Effector CD4-positive, alpha-beta T cell (primary cell): ENCODE measurements at regions not wholly inside any gene's neighbourhood (a gene's known extent, or its start where the extent isn't known, plus 50 kb on each side); places are given as distances from the start of the nearest gene placed in this dataset.

ENCODE experiments used
- DNase-seq: peaks from one replicate; pipeline ENCODE4 v3.0.0-alpha.2; 2020

DNA sequence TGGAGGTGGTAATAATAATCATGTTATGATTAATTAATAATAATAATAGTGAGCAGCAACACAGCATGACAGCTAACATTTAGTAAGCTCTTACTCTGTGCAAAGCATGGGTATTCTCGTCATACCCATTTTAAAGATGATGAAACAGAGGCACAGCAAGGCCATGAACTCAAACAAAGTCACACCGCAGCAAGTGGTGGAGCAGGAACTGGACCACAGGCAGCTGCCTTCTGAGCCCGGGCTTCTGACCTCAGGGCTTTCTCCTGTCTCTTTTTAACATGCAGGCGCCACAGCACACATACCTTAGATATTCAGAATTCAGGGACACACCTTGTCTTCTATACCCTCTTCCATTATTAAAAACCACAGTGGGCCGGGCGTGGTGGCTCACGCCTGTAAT, 50.7 kb upstream of the SPATA12 start:
- DNase-seq, result no peak

- DNase-seq, result no peak
Observed at GRCh38 chr3:57009367-57009766, 51.1 kb upstream of the SPATA12 start.

GRCh38 chr3:57007521-57008460, 52.7 kb upstream of the SPATA12 start:
- no peak for DNase-seq

DNA sequence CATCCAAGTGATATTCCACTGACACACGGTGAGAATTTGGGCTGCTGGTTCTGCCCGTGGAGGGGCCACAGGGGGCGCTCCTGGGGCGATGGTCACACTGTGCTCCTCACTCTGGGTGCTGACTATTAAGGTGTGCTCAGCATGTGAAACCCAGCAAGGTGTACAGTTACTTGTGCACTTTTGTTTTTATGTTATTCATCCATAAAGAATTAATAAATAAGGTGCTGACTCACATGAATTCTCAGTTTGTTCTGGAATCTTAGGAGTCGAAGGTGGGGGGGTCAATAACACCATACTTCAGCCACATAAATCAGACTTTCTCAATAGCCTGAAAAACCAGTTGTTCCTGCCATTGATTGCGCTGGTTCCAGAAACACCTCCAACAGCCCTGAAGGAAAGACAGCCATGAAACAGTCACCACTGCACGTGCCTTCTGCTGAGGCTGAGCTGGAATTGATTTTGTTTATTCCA, 53.5 kb upstream of the SPATA12 start:
- DNase-seq, result no peak

GRCh38 chr3:57006179-57006657, 54.2 kb upstream of the SPATA12 start:
- DNase-seq, result no peak

DNA sequence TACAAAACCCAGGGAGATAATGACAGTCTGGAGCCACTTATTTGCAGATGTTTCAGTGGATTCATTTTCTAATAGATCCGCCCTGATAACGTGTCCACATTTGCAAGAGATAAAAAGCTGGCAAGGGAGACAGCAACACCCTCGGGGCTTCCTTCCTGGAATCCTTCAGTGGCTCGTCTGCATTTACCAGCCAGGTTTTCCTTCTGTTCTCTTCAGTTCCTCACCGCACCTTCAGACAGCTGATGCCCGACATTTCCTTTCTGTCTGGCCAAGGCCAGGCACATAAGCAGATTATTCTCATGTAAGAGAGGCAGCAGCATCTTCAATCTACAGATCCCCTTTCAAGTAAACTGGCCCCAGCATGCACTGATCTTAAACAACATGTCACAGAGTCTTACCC, 56.2 kb upstream of the SPATA12 start:
- DNase-seq, result no peak

GRCh38 chr3:57003676-57004075, 56.8 kb upstream of the SPATA12 start:
- DNase-seq, result no peak

DNA sequence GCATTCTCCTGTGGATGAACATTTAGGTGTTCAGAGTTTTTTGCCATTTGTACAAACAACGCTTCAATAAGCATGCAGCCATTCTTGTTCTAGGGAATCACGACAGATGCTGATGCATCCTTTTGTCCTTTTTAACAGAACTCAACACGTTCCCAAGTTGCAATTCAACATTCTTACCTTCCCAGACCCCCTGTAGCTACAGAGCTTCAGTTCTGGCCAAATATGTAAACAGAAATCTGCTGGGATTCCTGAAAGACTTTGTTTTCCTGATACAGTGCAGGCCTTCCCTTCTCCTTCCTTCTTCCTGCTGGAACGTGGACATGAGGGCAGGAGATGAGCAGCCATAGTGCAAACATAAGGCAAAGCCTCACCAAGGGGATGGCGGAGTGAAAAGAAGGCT, 59.1 kb upstream of the SPATA12 start:
- no peak for DNase-seq

DNA sequence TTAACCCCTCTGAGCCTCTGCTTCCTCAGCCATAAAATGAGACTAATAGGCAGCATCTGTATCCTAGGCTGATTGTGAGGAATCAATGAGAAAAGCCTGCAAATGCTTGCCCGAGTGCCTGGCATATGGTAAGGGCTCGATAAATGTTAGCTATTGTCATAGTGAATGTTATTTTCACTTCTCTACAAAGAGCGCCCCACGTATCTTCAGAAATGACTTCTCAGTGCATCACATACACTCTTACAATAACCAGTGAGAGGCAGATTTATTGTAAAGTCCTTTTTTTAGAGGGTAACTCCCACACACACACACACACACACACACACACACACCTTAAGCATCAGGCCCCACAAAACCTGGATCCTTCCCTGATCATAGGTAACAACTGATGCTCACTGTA, 60.5 kb upstream of the SPATA12 start:
- DNase-seq, result no peak

DNA sequence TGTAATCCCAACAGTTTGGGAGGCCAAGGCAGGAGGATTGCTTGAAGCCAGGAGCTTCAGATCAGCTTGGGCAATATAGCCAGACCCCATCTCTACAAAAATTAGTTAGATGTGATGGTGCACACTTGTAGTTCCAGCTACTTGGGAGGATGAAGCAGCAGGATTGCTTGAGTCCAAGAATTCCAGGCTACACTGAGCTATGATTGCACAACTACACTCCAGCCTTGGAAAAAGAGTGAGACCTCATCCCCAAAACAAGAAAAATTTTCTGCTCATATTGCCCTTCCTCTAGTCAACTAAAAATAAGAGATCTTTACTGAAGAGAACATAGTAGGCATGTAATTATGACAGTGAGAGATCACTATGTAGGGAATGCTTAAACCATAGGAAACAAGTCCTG, 60.9 kb upstream of the SPATA12 start:
- DNase-seq, result no peak

DNA sequence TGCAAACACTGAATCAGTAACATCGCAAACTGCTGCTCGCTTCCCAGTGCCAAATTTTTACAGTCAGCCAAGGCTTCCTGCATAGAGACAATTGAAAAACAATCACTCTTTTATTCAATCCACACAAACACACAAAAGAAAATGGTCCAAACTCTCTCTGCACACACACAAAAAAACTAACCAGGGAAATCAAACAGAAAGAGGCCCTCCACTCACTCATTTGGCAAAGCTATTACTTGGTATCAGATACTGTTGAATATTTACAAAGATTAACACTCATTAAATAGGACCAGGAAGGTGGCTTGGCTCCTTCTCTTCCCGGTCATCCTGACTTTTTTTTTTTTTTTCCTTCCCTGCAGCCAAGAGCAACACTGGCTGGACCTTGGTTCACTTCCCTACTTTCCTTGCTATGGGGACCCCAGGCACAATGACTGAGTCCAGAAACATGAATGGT, 62.4 kb upstream of the SPATA12 start:
- DNase-seq, result no peak

DNA sequence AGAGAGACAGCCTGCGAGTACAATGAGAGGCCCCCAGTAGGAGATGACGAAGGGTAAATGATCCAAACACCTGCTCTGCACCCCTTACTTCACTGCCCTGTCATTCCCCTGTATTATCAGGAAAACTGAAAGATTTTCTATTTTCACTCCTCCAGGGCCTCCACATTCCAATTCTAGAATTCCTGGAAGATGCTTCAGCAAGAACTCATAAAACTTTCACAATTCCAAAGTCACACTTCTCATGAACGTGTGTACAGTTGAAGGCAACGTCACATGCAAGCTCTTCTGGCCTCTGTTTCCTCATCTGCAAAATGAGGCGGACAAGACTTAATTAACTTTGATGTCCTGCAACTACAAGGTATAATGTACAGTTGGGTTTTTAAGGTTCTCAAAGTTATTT, 62.8 kb upstream of the SPATA12 start:
- DNase-seq, result no peak

DNA sequence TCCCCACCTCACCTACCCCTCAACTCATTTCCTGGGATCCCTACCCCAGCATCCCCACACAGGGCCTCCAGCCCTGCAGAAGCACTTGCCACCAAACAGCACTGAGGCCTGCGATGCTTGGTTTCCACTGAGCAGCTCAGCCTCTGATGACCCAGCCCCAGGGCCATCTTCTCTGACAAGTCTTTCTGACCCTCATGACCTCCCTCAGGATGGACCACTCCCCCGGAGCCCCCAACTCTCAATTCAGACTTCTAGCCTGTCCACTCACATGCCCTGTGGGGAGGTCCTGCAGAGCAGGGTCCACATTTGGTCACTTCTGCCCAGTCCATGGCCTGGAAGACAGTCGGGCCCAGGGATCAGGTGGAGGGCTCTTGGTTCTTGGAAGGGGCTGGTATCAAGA, 63.4 kb upstream of the SPATA12 start:
- DNase-seq, result no peak

GRCh38 chr3:56994391-56994790, 66.1 kb upstream of the SPATA12 start:
- no peak for DNase-seq

DNA sequence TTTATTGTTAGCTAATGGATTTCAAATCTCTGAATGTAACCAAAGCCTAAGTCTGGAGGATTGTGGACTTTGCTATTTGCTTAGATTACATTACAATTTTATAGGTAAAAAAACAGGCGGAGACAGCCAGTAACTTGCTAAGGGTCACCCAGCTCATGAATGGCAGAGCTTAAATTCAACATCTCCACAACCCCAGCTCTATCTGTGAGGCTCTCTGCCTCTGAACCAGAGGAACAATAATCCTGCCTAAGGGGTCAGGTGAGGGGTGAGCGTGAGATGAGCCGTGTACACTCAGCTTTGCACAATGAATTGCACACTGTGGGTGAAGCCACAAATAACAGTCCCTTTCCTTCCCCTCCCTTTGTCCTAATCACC, 69.8 kb upstream of the SPATA12 start:
- DNase-seq, result no peak

DNA sequence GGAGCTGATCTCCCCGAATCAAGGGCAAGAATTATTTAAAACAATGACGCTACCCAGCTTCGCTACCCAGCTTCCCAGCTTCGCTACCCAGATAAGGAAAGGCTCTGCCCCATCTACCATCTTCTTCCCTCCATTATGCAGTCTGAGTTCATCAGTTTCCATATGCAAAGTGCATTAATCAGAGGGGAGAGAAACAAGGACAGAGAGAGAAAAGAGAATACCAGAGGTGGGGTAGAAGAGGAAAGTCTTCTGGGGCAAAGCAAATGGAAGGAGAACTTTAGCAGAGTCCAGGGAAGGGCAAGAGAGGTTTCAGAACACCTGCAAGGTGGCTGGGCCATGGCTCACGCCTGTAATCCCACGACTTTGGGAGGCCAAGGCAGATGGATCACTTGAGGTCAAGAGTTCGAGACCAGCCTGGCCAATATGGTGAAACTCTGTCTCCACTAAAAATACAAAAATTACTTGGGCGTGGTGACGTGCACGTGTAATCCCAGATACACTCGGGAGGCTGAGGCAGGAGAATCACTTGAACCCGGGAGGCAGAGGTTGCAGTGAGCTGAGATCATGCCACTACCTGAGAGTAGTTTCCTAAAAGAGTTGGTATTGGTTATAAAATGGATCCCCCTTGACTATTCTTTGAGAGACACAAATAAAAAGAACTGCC, 70.4 kb upstream of the SPATA12 start:
- no peak for DNase-seq

GRCh38 chr3:56989169-56989976, 71.1 kb upstream of the SPATA12 start:
- DNase-seq, result no peak

- DNase-seq, result peak; percentile 69
Observed at GRCh38 chr3:56988458-56989168, 71.9 kb upstream of the SPATA12 start.

DNA sequence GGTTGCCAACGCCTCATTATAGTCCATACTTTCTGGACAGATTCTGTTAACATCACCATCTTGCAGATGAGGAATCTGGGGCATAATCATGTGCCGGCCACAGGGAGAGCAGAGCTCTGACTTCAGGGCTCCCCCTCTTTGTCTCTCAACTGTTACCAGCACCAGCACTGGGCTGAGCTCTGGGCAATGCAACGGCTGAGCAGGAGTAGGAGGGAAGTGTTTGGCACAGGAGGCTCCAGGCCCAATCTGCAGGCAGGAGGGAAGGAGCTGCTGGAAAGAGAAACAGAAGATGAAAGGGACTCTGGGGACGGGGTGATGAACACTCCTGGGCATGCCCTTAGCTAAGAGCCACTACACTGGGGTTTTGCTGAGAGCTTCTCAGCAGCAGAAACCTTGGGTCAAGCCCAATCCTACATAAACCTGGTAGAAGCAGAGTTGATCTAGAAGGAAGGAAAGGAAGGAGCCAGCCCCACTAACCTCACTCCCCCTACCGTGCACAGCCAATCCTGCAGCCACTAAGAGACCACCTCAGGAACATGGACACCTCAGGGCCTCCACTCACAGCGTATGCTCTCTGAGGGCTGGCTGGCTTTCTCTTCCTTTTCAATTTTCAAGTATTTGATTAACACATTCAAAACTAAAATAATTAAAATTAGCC, 73.1 kb upstream of the SPATA12 start:
- DNase-seq, result no peak

DNA sequence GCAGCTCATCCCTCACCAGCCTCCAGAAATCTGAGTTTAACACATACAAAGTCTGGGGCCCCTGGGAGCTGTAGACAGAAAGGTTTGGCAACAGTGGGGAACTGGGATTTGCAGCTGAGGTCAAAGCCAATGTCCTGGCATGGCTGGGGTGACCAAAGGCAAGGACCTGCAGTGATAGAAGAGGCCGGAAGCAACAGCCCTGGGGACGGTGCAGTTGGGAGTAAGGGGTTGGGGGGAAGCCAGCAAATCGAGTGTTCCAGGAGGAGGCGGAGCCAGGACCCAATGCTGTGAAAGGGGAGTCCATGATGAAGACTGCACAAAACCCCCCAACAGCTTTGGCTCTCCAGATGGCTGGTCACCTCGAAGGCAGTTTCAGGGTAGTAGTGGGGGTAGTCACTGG, 74.1 kb upstream of the SPATA12 start:
- no peak for DNase-seq

GRCh38 chr3:56985878-56986277, 74.6 kb upstream of the SPATA12 start:
- DNase-seq, result no peak

DNA sequence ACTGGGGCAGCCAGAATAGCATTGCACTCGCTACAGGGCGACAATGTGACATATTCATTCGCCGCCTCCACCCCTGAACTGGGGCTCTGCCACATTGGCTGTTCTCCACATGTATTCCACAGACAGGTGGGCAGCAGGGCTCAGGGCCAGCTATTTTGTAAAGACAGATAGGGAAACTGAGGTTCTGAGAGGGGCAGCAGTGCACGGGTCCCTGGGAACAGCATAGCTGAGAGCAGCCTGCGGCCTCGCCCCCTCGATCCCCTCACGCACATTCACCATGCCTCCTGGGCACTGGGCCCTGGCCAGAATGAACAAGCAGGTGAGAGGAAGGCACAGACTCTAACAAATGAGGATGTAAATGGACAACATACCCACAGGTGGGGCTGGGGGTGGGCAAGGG, 75.0 kb upstream of the SPATA12 start:
- no peak for DNase-seq
